Activated B cell treated with CpG ODN at 0.5 μM for 24 hours (primary cell): ENCODE measurements at regions not wholly inside any gene's neighbourhood (a gene's known extent, or its start where the extent isn't known, plus 50 kb on each side); places are given as distances from the start of the nearest gene placed in this dataset.

ENCODE experiments used
- ATAC-seq: fragments of 200-7000 bp; cut with Tn5 transposase; one replicate; pipeline ENCODE4 v1.10.0; 2021; ENCODE audit warnings: low read depth, mild to moderate bottlenecking, moderate library complexity
- CTCF ChIA-PET: fragments of 350-600 bp; sonication (Branson Sonifier 250); formaldehyde crosslinking; loops from one replicate; lab custom pipeline; 2021; ENCODE audit warnings: antibody characterized with exemption; lab: Charles Lee
- POLR2A ChIA-PET: fragments of 350-600 bp; sonication (Branson Sonifier 250); formaldehyde crosslinking; loops from one replicate; lab custom pipeline; 2021; ENCODE audit warnings: antibody characterized with exemption; lab: Charles Lee
- DNase-seq: peaks from one replicate; pipeline ENCODE4 v3.0.0; 2022
- H3K27ac Mint-ChIP-seq: one replicate; pipeline ENCODE4 v1.8.0; 2020; ENCODE audit warnings: mixed read lengths
- H3K27me3 Mint-ChIP-seq: one replicate; pipeline ENCODE4 v1.8.0; 2021; ENCODE audit warnings: mixed read lengths
- H3K36me3 Mint-ChIP-seq: one replicate; pipeline ENCODE4 v1.8.0; 2021; ENCODE audit warnings: low read depth, mixed read lengths
- H3K4me1 Mint-ChIP-seq: one replicate; pipeline ENCODE4 v1.8.0; 2021; ENCODE audit warnings: mixed read lengths
- H3K4me3 Mint-ChIP-seq: one replicate; pipeline ENCODE4 v1.8.0; 2020; ENCODE audit warnings: mild to moderate bottlenecking, mixed read lengths
- H3K9me3 Mint-ChIP-seq: one replicate; pipeline ENCODE4 v1.8.0; 2020; ENCODE audit warnings: mixed read lengths
- CTCF ChIP-seq: fragments of 200-600 bp; IDR thresholded peaks from one replicate; pipeline ENCODE4 v1.8.0; 2022; ENCODE audit warnings: antibody characterized with exemption, mild to moderate bottlenecking
- intact Hi-C: fragments of 100-400 bp; cut with micrococcal nuclease; formaldehyde crosslinking; loops from one replicate; pipeline ENCODE4 v1.15.1; 2024

- no peaks in the 10 kb centered on the region for H3K36me3 Mint-ChIP-seq
- no peaks in the 10 kb centered on the region for H3K27me3 Mint-ChIP-seq
- no peak for TF ChIP-seq CTCF
- ChIA-PET CTCF (no interaction called here), POLR2A (no interaction called here)
- H3K27ac Mint-ChIP-seq = no peak overlapping the region
- ATAC-seq (no peak), DNase-seq (no peak)
- H3K4me3 Mint-ChIP-seq = no peak overlapping the region
- intact Hi-C loops = no loop called here
- H3K9me3 Mint-ChIP-seq = no peaks in the 10 kb centered on the region
- no peaks in the 10 kb centered on the region for H3K4me1 Mint-ChIP-seq
Measured at GRCh38 chr2:129730979-129731378, 248.5 kb upstream of the RAB6C start.

- intact Hi-C loops = no loop called here
- ChIA-PET POLR2A (no interaction called here), CTCF (no interaction called here)
- DNase-seq = no peak
- Mint-ChIP-seq H3K9me3 (no peaks in the 10 kb centered on the region), H3K36me3 (no peaks in the 10 kb centered on the region), H3K4me1 (no peaks in the 10 kb centered on the region), H3K27ac (no peak overlapping the region), H3K4me3 (no peak overlapping the region), H3K27me3 (no peaks in the 10 kb centered on the region)
- no peak for TF ChIP-seq CTCF
- ATAC-seq = no peak
Measured at GRCh38 chr2:129731907-129732629, 247.4 kb upstream of the RAB6C start.

DNA sequence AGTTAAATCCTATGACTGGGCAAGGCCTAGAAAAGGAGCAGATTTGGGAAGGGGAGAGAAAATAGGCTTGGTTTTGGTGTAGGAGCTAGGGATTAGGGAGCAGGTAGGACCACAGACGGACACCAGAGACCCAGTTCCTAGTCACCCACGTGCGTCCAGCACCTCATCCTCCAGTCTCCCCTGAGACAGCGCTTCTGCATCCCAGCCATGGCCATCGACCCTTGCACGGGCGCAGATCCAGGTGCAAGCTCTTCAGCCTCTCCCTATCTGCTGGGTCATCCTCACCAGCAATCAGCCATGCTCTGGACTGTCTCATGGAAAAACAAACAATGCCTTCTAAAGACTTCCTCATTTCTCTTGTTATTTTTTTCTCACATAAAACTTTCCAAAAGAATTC lies 246.8 kb upstream of the RAB6C start:
- Mint-ChIP-seq H3K36me3 (no peaks in the 10 kb centered on the region), H3K27me3 (no peaks in the 10 kb centered on the region), H3K27ac (no peak overlapping the region), H3K9me3 (no peaks in the 10 kb centered on the region), H3K4me1 (no peaks in the 10 kb centered on the region), H3K4me3 (no peak overlapping the region)
- ATAC-seq = no peak
- no peak for TF ChIP-seq CTCF
- intact Hi-C loops = no loop called here
- no peak for DNase-seq
- CTCF ChIA-PET = no interaction called here
- POLR2A ChIA-PET = no interaction called here

- Mint-ChIP-seq H3K36me3 (no peaks in the 10 kb centered on the region), H3K27me3 (no peaks in the 10 kb centered on the region), H3K4me3 (no peak overlapping the region), H3K9me3 (no peaks in the 10 kb centered on the region), H3K4me1 (no peaks in the 10 kb centered on the region), H3K27ac (no peak overlapping the region)
- ATAC-seq (no peak), DNase-seq (no peak)
- POLR2A ChIA-PET = no interaction called here
- CTCF ChIA-PET = no interaction called here
- intact Hi-C loops = no loop called here
- TF ChIP-seq CTCF = no peak
Measured at GRCh38 chr2:129733041-129733440, 246.4 kb upstream of the RAB6C start.

DNA sequence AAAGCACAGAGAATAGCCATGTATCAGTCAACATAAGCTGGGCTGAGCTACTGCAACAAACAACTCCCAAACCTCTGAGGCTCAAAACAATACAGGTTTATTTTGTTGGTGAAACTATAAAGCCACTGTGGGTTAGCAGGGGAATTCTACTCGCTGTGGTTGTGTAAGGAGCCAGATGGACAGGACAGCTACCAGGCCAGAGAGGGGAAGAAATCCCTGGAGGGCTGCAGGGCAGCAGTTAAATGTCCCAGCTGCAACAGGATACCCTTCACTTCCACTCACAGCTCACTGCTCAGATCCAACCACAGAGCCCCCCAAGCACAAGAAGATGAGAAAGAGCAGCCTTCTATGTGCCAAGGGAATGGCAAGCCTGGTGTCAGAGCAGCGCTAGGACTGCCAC lies 245.9 kb upstream of the RAB6C start:
- DNase-seq (no peak), ATAC-seq (no peak)
- H3K27me3 Mint-ChIP-seq = no peaks in the 10 kb centered on the region
- H3K36me3 Mint-ChIP-seq = no peaks in the 10 kb centered on the region
- ChIA-PET CTCF (no interaction called here), POLR2A (no interaction called here)
- H3K9me3 Mint-ChIP-seq = no peaks in the 10 kb centered on the region
- H3K27ac Mint-ChIP-seq = no peak overlapping the region
- no peak overlapping the region for H3K4me3 Mint-ChIP-seq
- H3K4me1 Mint-ChIP-seq = no peaks in the 10 kb centered on the region
- intact Hi-C loops = no loop called here
- no peak for TF ChIP-seq CTCF
